Activated B cell treated with CpG ODN at 0.5 μM for 24 hours (primary cell): ENCODE measurements at regions not wholly inside any gene's neighbourhood (a gene's known extent, or its start where the extent isn't known, plus 50 kb on each side); places are given as distances from the start of the nearest gene placed in this dataset.

Experiments used
- ATAC-seq: fragments of 200-7000 bp; cut with Tn5 transposase; one replicate; pipeline ENCODE4 v1.10.0; 2021; ENCODE audit warnings: low read depth, mild to moderate bottlenecking, moderate library complexity
- CTCF ChIA-PET: fragments of 350-600 bp; sonication (Branson Sonifier 250); formaldehyde crosslinking; loops from one replicate; lab custom pipeline; 2021; ENCODE audit warnings: antibody characterized with exemption; lab: Charles Lee
- POLR2A ChIA-PET: fragments of 350-600 bp; sonication (Branson Sonifier 250); formaldehyde crosslinking; loops from one replicate; lab custom pipeline; 2021; ENCODE audit warnings: antibody characterized with exemption; lab: Charles Lee
- DNase-seq: peaks from one replicate; pipeline ENCODE4 v3.0.0; 2022
- H3K27ac Mint-ChIP-seq: one replicate; pipeline ENCODE4 v1.8.0; 2020; ENCODE audit warnings: mixed read lengths
- H3K27me3 Mint-ChIP-seq: one replicate; pipeline ENCODE4 v1.8.0; 2021; ENCODE audit warnings: mixed read lengths
- H3K36me3 Mint-ChIP-seq: one replicate; pipeline ENCODE4 v1.8.0; 2021; ENCODE audit warnings: low read depth, mixed read lengths
- H3K4me1 Mint-ChIP-seq: one replicate; pipeline ENCODE4 v1.8.0; 2021; ENCODE audit warnings: mixed read lengths
- H3K4me3 Mint-ChIP-seq: one replicate; pipeline ENCODE4 v1.8.0; 2020; ENCODE audit warnings: mild to moderate bottlenecking, mixed read lengths
- H3K9me3 Mint-ChIP-seq: one replicate; pipeline ENCODE4 v1.8.0; 2020; ENCODE audit warnings: mixed read lengths
- intact Hi-C: fragments of 100-400 bp; cut with micrococcal nuclease; formaldehyde crosslinking; loops from one replicate; pipeline ENCODE4 v1.15.1; 2024
- TF ChIP-seq, protein P1 (sequence below): fragments of 200-600 bp; IDR thresholded peaks from one replicate; pipeline ENCODE4 v1.8.0; 2022; ENCODE audit warnings: antibody characterized with exemption, mild to moderate bottlenecking

DNA sequence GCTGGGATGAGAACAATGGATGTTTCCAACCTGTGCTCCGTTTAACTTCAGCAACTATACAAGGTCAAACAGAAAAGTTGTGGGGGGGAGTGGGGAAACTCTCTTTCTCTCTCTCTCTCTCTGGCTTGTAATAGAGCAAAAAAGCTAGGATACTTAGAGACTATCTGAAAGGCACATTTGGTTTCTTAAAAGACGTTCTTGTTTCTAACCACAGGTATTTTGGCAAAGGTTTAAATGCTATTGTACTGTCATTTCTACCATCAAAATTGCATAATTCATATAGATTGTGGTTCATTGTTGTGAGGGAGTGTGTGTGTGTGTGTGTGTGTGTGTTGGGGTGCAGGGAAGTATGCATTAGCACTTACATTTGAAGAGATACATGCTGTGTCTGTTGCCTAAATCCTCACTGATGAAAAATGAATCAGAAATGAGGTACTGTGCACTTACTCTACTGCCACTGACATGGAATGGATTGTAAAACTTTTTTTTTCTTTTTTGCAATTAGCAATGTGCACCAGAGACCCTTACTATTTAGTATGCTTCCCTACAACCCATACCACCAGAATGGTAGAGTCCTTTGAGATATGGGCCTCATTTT lies 841.0 kb upstream of the PIK3C3 start:
- ATAC-seq (no peak), DNase-seq (no peak)
- no peaks in the 10 kb centered on the region for H3K27me3 Mint-ChIP-seq
- H3K4me3 Mint-ChIP-seq = no peak overlapping the region
- intact Hi-C loops = no loop called here
- CTCF ChIA-PET = no interaction called here
- H3K4me1 Mint-ChIP-seq = no peaks in the 10 kb centered on the region
- H3K36me3 Mint-ChIP-seq = no peaks in the 10 kb centered on the region
- H3K9me3 Mint-ChIP-seq = peaks cover 14% of the 10 kb centered on the region
- POLR2A ChIA-PET = no interaction called here
- TF ChIP-seq, protein P1, sequence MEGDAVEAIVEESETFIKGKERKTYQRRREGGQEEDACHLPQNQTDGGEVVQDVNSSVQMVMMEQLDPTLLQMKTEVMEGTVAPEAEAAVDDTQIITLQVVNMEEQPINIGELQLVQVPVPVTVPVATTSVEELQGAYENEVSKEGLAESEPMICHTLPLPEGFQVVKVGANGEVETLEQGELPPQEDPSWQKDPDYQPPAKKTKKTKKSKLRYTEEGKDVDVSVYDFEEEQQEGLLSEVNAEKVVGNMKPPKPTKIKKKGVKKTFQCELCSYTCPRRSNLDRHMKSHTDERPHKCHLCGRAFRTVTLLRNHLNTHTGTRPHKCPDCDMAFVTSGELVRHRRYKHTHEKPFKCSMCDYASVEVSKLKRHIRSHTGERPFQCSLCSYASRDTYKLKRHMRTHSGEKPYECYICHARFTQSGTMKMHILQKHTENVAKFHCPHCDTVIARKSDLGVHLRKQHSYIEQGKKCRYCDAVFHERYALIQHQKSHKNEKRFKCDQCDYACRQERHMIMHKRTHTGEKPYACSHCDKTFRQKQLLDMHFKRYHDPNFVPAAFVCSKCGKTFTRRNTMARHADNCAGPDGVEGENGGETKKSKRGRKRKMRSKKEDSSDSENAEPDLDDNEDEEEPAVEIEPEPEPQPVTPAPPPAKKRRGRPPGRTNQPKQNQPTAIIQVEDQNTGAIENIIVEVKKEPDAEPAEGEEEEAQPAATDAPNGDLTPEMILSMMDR = no peak
- no peak overlapping the region for H3K27ac Mint-ChIP-seq

DNA sequence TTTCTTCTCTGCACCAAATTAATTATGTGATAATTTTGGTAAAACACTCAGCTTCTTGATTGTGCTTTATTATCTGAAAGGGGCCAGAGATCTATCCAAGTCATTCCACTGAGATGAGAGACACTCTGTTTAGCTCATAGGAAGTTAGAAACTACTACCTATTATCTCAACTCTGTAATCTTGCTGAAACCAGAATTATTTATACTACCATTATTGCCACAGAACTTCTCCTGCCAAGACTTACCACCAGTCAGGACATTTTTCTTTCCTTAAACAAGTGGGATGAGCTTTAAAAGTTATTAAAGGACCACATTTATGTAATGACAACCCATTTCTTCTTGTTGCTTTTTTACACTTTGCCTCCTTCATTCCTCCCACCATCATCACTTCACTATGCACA lies 855.6 kb upstream of the PIK3C3 start:
- CTCF ChIA-PET = no interaction called here
- POLR2A ChIA-PET = no interaction called here
- Mint-ChIP-seq H3K36me3 (no peaks in the 10 kb centered on the region), H3K27ac (no peak overlapping the region), H3K4me1 (no peaks in the 10 kb centered on the region), H3K27me3 (no peaks in the 10 kb centered on the region), H3K4me3 (no peak overlapping the region), H3K9me3 (peaks cover 6% of the 10 kb centered on the region)
- DNase-seq (no peak), ATAC-seq (no peak)
- intact Hi-C loops = no loop called here
- TF ChIP-seq, protein P1 = no peak

DNA sequence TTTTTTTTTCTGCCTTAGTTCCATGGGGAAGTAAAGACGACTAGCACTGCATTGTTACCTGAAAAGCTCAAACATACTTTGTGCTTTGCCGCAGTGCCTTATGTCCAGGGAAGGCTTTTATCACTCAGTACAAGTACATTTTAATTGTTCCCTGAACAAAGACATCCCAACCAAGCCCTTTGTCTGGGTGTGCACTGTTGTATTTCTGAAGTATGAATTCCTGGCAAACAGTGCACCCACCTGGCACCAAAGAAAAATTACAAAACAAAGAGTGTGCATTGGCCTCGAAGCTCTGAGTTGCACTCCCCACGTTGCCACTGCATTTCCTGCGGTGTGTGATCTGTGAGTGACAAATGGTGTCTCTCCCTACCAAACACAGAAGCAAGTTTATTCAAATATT lies 858.5 kb upstream of the PIK3C3 start:
- no peak for DNase-seq
- no peaks in the 10 kb centered on the region for H3K4me1 Mint-ChIP-seq
- intact Hi-C loops = no loop called here
- TF ChIP-seq, protein P1 = no peak
- ATAC-seq = no peak
- no peaks in the 10 kb centered on the region for H3K36me3 Mint-ChIP-seq
- CTCF ChIA-PET = no interaction called here
- H3K27ac Mint-ChIP-seq = no peak overlapping the region
- peaks cover 2% of the 10 kb centered on the region for H3K9me3 Mint-ChIP-seq
- H3K27me3 Mint-ChIP-seq = no peaks in the 10 kb centered on the region
- POLR2A ChIA-PET = no interaction called here
- no peak overlapping the region for H3K4me3 Mint-ChIP-seq

DNA sequence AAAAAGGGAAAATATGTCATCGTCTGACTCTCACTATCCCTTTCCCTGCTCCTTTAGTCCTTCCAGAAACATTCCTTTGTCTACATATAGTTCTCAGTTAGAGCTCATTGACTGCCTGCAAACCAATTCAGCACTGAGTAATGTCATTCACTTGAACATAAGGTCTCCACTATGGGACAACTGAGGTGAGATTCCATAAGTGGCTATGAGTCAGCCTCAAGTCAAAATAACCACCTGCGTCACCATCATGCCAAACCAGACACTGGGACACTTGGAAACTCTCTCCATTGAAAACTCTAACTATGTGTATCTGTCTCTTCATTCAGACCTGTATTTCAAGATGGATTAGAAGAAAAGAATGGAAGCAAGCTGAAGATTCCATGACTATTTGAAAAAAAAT lies 878.0 kb upstream of the PIK3C3 start:
- intact Hi-C loops = no loop called here
- H3K27ac Mint-ChIP-seq = no peak overlapping the region
- ChIA-PET CTCF (no interaction called here), POLR2A (no interaction called here)
- ATAC-seq = no peak
- no peaks in the 10 kb centered on the region for H3K27me3 Mint-ChIP-seq
- no peaks in the 10 kb centered on the region for H3K4me1 Mint-ChIP-seq
- no peak overlapping the region for H3K4me3 Mint-ChIP-seq
- peaks cover 11% of the 10 kb centered on the region for H3K9me3 Mint-ChIP-seq
- TF ChIP-seq, protein P1 = no peak
- no peaks in the 10 kb centered on the region for H3K36me3 Mint-ChIP-seq
- DNase-seq = no peak

DNA sequence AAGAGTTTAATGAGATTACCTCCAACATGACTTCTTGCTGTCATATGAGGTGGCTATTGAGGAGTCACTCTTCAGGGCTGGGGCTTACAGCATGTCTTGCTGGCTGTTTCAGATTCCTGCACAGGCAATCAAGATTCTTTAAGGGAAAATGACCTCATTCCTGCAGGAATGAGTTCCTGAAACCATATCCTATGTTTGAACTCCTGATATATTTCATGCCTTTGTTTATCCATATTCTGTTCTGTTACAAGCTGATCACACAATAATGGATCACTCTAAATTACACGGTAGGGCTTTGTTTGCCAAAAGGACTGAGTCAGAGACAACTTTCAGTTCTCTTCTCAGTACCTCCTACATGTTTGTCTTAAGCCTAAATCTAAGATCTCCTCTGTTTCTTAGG lies 879.8 kb upstream of the PIK3C3 start:
- no peaks in the 10 kb centered on the region for H3K4me1 Mint-ChIP-seq
- H3K4me3 Mint-ChIP-seq = no peak overlapping the region
- ATAC-seq (no peak), DNase-seq (no peak)
- ChIA-PET POLR2A (no interaction called here), CTCF (no interaction called here)
- TF ChIP-seq, protein P1 = no peak
- intact Hi-C loops = no loop called here
- no peak overlapping the region for H3K27ac Mint-ChIP-seq
- no peaks in the 10 kb centered on the region for H3K36me3 Mint-ChIP-seq
- H3K27me3 Mint-ChIP-seq = no peaks in the 10 kb centered on the region
- H3K9me3 Mint-ChIP-seq = peaks cover 6% of the 10 kb centered on the region
